CD4-positive, CD25-positive, alpha-beta regulatory T cell (primary cell): ENCODE measurements at regions not wholly inside any gene's neighbourhood (a gene's known extent, or its start where the extent isn't known, plus 50 kb on each side); places are given as distances from the start of the nearest gene placed in this dataset.

ENCODE experiments used
- ATAC-seq, 2 donors: fragments of 150-1000 bp; cut with Tn5 transposase; one replicate each; pipeline ENCODE4 v1.10.0; 2021; ENCODE audit warnings: low read depth in 2 of 2, moderate number of reproducible peaks in 2 of 2, moderate library complexity in 1 of 2
- DNase-seq, 3 donors: peaks; one replicate each; pipeline versions ENCODE4 v3.0.0 to v3.0.0-alpha.2; 2012 to 2022; ENCODE audit warnings: mixed read lengths in 1 of 3
- H3K27ac ChIP-seq: one replicate; pipeline ENCODE4 v1.7.0; 2013; ENCODE audit warnings: mild to moderate bottlenecking, low read length; ENCODE audit not compliant: insufficient read depth, poor library complexity, severe bottlenecking
- H3K27me3 ChIP-seq: one replicate; pipeline ENCODE4 v1.7.0; 2013; ENCODE audit warnings: low read length; ENCODE audit not compliant: control insufficient read depth, insufficient read depth
- H3K36me3 ChIP-seq: one replicate; pipeline ENCODE4 v1.7.0; 2013; ENCODE audit warnings: mild to moderate bottlenecking, low read length, moderate library complexity; ENCODE audit not compliant: control insufficient read depth, insufficient read depth
- H3K4me1 ChIP-seq: 2 replicates; pipeline ENCODE4 v1.7.0; 2013; ENCODE audit warnings: mild to moderate bottlenecking, low read length; ENCODE audit not compliant: insufficient read depth, control insufficient read depth, poor library complexity, severe bottlenecking
- H3K4me3 ChIP-seq: one replicate; pipeline ENCODE4 v1.7.0; 2013; ENCODE audit warnings: low read depth, mild to moderate bottlenecking, low read length, moderate library complexity
- H3K9me3 ChIP-seq, 2 experiments: 1 replicate in 1 of 2; 2 replicates in 1 of 2; pipeline ENCODE4 v1.7.0; 2013; ENCODE audit warnings: low read length in 2 of 2, mild to moderate bottlenecking in 1 of 2, moderate library complexity in 1 of 2; ENCODE audit not compliant: control insufficient read depth in 2 of 2
- H3K27ac Mint-ChIP-seq, 3 donors: one replicate each; pipeline ENCODE4 v1.8.0; 2020 to 2022; ENCODE audit warnings: mild to moderate bottlenecking in 3 of 3, mixed read lengths in 3 of 3, moderate library complexity in 2 of 3
- H3K27me3 Mint-ChIP-seq: one replicate; pipeline ENCODE4 v1.8.0; 2022; ENCODE audit warnings: mild to moderate bottlenecking, mixed read lengths
- H3K36me3 Mint-ChIP-seq: one replicate; pipeline ENCODE4 v1.8.0; 2020; ENCODE audit warnings: mixed read lengths
- H3K4me1 Mint-ChIP-seq, 4 donors: one replicate each; pipeline ENCODE4 v1.8.0; 2020 to 2022; ENCODE audit warnings: mixed read lengths in 4 of 4, mild to moderate bottlenecking in 1 of 4
- H3K4me3 Mint-ChIP-seq, 4 donors: one replicate each; pipeline ENCODE4 v1.8.0; 2020 to 2022; ENCODE audit warnings: mild to moderate bottlenecking in 4 of 4, mixed read lengths in 4 of 4, moderate library complexity in 3 of 4
- H3K9me3 Mint-ChIP-seq, 7 donors: one replicate each; pipeline ENCODE4 v1.8.0; 2020 to 2022; ENCODE audit warnings: mixed read lengths in 7 of 7, mild to moderate bottlenecking in 3 of 7, moderate library complexity in 2 of 7

DNA sequence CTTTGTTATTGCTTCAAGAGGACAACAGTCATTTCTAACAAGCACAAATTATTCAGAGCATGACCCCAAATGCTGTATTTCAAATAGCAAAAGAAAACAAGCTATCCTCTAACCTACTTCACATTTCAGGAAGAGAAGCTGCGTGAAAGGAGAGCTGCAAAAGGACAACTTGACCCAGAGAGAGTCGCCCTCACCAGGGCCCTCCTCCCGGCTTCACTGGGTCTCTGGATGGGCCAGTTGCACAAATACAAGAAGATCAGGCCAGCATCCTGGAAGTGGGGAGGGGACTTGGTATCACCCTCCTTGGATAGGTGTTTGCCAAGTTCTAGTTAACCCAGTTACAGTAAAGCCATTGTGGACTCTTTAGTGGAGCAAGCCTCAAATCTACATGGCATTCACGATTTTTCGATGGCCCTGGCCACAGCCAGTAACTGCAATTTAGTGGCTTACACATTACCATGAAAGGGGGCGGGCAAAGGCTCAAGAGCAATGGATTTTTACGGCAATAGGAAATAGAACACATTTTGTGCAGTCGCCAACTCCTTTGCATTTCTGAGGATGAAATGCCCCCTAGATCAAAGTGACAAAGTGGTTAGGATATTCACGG is 166.9 kb upstream of the DIO2 start:
- H3K27ac Mint-ChIP-seq, result no peak overlapping the region
- no peak for ATAC-seq
- no peaks in the 10 kb centered on the region for H3K27me3 Mint-ChIP-seq

DNA sequence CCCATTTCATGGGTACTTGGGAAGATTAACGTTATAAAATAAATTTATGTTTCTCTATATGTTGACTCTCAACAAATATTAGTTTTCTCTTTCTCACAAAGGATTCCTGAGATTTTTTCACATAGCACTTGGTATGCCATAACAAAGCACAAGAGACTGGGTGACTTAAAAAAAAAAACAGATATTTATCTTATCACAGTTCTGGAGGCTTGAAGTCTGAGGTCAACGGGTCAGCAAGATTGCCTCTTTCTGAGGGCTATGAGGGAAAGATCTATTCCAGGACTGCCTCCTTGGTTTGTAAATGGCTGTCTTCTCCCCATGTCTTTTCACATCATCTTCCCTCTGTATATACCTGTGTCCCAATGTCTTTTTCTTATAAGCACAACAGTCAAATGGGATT is 153.5 kb upstream of the DIO2 start:
- H3K36me3 Mint-ChIP-seq, result no peaks in the 10 kb centered on the region
- peaks cover 0 to 6% (median 1%) of the 10 kb centered on the region in 7 donors for H3K9me3 Mint-ChIP-seq
- H3K27ac ChIP-seq, result no peak overlapping the region
- H3K4me1 Mint-ChIP-seq, result no peaks in the 10 kb centered on the region
- no peak for DNase-seq
- no peaks in the 10 kb centered on the region for H3K27me3 Mint-ChIP-seq
- no peaks in the 10 kb centered on the region for H3K4me1 ChIP-seq
- H3K36me3 ChIP-seq, result no peaks in the 10 kb centered on the region
- no peak overlapping the region for H3K4me3 Mint-ChIP-seq
- no peak overlapping the region for H3K27ac Mint-ChIP-seq
- H3K4me3 ChIP-seq, result no peak overlapping the region
- ATAC-seq, result no peak
- H3K9me3 ChIP-seq, result no peaks in the 10 kb centered on the region
- no peaks in the 10 kb centered on the region for H3K27me3 ChIP-seq

More for the DNA sequence above, 166.9 kb upstream of the DIO2 start:
- Histone ChIP-seq H3K4me3 (no peak overlapping the region), H3K4me1 (no peaks in the 10 kb centered on the region), H3K36me3 (no peaks in the 10 kb centered on the region), H3K9me3 (no peaks in the 10 kb centered on the region), H3K27me3 (no peaks in the 10 kb centered on the region), H3K27ac (no peak overlapping the region)
- Mint-ChIP-seq H3K36me3 (no peaks in the 10 kb centered on the region), H3K4me3 (no peak overlapping the region), H3K9me3 (peaks cover 0 to 10% (median 2%) of the 10 kb centered on the region in 7 donors), H3K4me1 (no peaks in the 10 kb centered on the region)
- no peak for DNase-seq

DNA sequence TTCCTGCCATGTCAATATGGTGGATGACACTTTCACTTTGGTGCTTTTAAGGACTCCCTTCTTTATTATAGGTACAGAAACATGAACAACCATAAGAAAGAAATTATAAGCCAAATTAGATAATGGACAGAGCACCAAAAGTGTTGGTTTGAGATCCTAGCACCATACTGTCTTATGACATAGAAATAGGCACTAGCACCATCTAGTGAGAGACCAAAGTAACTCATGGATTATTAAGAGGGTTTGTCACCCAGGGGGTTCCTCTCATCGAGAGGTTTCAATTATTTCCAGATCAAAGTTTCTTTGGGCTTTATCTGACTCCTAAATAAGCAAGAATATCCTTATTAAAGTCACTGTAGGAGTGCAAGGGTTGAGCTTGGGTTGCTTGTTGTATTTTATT is 153.0 kb upstream of the DIO2 start:
- Mint-ChIP-seq H3K27me3 (no peaks in the 10 kb centered on the region), H3K36me3 (no peaks in the 10 kb centered on the region), H3K4me3 (no peak overlapping the region), H3K4me1 (no peaks in the 10 kb centered on the region), H3K9me3 (peaks cover 0 to 6% (median 1%) of the 10 kb centered on the region in 7 donors), H3K27ac (no peak overlapping the region)
- no peak for DNase-seq
- Histone ChIP-seq H3K4me3 (no peak overlapping the region), H3K36me3 (no peaks in the 10 kb centered on the region), H3K4me1 (no peaks in the 10 kb centered on the region), H3K27ac (no peak overlapping the region), H3K9me3 (no peaks in the 10 kb centered on the region), H3K27me3 (no peaks in the 10 kb centered on the region)
- no peak for ATAC-seq

DNA sequence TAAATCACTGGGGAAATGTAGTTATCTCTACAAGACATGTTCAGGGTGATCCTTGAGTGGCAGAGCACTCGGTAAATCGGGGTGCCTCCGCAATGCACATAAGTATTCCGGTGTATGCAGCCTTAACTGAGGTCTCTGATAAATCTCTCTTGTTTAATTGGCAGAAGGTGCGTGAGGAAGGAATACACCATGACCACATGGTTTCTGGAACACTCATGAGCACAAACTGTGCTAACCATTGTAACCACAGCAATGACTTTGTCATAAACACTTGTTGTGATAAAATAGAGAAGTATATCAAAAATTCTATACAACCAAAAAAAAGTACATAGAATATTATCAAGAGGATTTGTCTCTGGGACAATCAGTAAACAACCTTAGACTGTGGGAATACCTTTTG is 146.8 kb upstream of the DIO2 start:
- no peaks in the 10 kb centered on the region for H3K36me3 ChIP-seq
- H3K4me1 ChIP-seq, result no peaks in the 10 kb centered on the region
- no peak overlapping the region for H3K4me3 Mint-ChIP-seq
- no peaks in the 10 kb centered on the region for H3K27me3 ChIP-seq
- peaks cover 0 to 11% (median 1%) of the 10 kb centered on the region in 7 donors for H3K9me3 Mint-ChIP-seq
- H3K27me3 Mint-ChIP-seq, result no peaks in the 10 kb centered on the region
- no peak overlapping the region for H3K27ac ChIP-seq
- H3K9me3 ChIP-seq, result no peaks in the 10 kb centered on the region
- ATAC-seq, result no peak
- no peaks in the 10 kb centered on the region for H3K36me3 Mint-ChIP-seq
- H3K4me1 Mint-ChIP-seq, result no peaks in the 10 kb centered on the region
- no peak overlapping the region for H3K4me3 ChIP-seq
- no peak for DNase-seq
- H3K27ac Mint-ChIP-seq, result no peak overlapping the region

DNA sequence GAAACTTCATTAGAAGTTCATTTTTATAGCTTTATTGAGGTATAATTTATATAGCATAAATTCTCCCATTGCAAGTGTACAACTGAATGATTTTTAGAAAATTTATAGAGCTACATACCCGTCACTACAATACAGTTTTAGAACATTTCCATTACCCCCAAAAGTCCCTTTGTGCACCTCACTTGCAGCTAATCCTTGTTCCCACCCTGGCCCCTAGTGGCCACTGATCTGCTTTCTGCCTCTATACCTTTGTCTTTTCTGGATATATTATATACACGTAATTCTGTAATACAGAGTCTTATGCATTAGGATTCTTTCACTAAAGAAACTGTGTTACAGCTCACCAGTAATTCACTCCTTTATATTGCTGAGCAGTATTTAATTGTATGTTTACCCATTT is 145.1 kb upstream of the DIO2 start:
- Histone ChIP-seq H3K9me3 (no peaks in the 10 kb centered on the region), H3K27ac (no peak overlapping the region), H3K27me3 (no peaks in the 10 kb centered on the region), H3K4me1 (no peaks in the 10 kb centered on the region), H3K36me3 (no peaks in the 10 kb centered on the region), H3K4me3 (no peak overlapping the region)
- Mint-ChIP-seq H3K4me3 (no peak overlapping the region), H3K9me3 (peaks cover 0 to 11% (median 1%) of the 10 kb centered on the region in 7 donors), H3K36me3 (no peaks in the 10 kb centered on the region), H3K27ac (no peak overlapping the region), H3K4me1 (no peaks in the 10 kb centered on the region), H3K27me3 (no peaks in the 10 kb centered on the region)
- ATAC-seq, result no peak
- DNase-seq, result no peak

DNA sequence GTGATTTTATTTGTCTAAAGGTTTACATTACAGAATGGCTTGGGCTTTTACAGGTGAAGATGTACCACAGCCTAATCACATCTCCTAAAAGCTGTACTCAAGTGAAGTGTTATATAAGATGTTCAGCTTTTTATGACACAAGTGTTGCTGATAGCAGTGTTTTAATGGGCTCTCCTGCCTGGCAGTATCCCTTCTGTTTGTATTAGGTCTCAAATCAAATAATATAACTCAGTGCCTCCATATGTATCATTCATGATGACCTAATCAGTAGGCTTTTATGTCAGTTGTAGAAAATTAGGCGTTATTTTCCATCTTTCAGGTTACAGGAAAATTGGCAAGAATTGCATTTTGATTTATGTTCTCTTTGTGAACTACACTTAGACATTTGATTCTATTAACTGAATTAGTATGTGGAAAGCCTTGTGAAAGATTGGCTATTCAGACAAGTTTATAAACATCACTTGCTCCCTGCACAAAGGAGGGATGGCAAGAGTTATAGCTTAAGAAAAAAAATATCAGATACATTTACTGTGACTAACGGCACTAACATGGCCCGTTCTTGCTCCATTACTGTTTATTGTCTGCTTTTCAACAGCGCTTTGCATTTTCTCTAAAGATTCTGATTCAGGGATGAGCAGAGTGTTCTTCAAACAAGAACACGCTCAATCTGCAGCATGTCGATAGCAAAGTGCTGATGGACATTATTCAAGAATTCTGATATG is 143.7 kb upstream of the DIO2 start:
- no peaks in the 10 kb centered on the region for H3K27me3 ChIP-seq
- H3K36me3 ChIP-seq, result no peaks in the 10 kb centered on the region
- no peak overlapping the region for H3K27ac ChIP-seq
- no peaks in the 10 kb centered on the region for H3K4me1 Mint-ChIP-seq
- no peak for ATAC-seq
- no peaks in the 10 kb centered on the region for H3K27me3 Mint-ChIP-seq
- DNase-seq, result no peak
- peaks cover 0 to 9% (median under 1%) of the 10 kb centered on the region in 7 donors for H3K9me3 Mint-ChIP-seq
- no peak overlapping the region for H3K4me3 ChIP-seq
- no peak overlapping the region for H3K4me3 Mint-ChIP-seq
- no peaks in the 10 kb centered on the region for H3K36me3 Mint-ChIP-seq
- H3K4me1 ChIP-seq, result no peaks in the 10 kb centered on the region
- no peaks in the 10 kb centered on the region for H3K9me3 ChIP-seq
- no peak overlapping the region for H3K27ac Mint-ChIP-seq

DNA sequence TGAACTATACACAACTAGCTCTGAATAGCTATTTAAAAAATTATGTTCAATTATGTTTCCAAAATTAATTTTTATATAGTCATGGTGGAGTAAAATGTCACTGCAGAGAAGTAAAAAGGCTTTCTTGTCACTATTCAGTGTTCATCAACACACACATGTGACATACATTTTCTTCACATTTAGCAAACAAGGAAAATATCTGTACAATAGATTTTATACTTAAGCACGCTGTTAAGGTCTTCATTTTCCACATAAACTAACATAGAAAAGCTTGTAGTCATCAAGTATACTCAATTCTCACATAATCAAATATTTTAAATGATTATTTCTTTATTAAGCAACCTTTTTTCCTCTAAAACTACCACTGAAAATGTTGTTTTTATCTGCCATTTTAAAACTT is 141.2 kb upstream of the DIO2 start:
- H3K4me3 ChIP-seq, result no peak overlapping the region
- no peaks in the 10 kb centered on the region for H3K36me3 ChIP-seq
- H3K27me3 ChIP-seq, result no peaks in the 10 kb centered on the region
- no peaks in the 10 kb centered on the region for H3K4me1 Mint-ChIP-seq
- no peak overlapping the region for H3K27ac Mint-ChIP-seq
- DNase-seq (no peak), ATAC-seq (no peak)
- no peaks in the 10 kb centered on the region for H3K9me3 ChIP-seq
- no peak overlapping the region for H3K27ac ChIP-seq
- H3K9me3 Mint-ChIP-seq, result peaks cover 0 to 7% (median 1%) of the 10 kb centered on the region in 7 donors
- no peaks in the 10 kb centered on the region for H3K4me1 ChIP-seq
- H3K36me3 Mint-ChIP-seq, result no peaks in the 10 kb centered on the region
- H3K27me3 Mint-ChIP-seq, result no peaks in the 10 kb centered on the region
- H3K4me3 Mint-ChIP-seq, result no peak overlapping the region

DNA sequence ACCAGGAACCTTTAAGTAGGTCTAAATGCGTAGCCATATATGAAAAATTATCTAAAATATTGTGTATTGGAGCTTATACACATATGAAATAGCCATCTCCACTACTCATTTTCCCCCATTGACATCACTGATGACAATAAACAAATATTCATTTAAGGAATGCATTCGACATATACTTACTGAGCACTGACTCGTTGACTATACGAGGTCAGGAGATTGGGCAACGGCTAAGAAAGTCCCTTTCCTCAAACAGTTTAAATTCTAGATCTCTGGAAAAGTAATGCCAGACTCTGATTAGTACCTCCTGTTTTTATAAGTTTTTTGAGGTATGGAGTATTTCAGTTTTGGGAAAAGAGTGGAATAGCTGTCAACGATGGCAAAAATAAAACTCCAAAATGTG is 139.4 kb upstream of the DIO2 start:
- H3K9me3 Mint-ChIP-seq, result peaks cover 0 to 6% (median 1%) of the 10 kb centered on the region in 7 donors
- no peak overlapping the region for H3K4me3 ChIP-seq
- H3K27ac ChIP-seq, result no peak overlapping the region
- no peaks in the 10 kb centered on the region for H3K9me3 ChIP-seq
- H3K27me3 Mint-ChIP-seq, result no peaks in the 10 kb centered on the region
- no peaks in the 10 kb centered on the region for H3K4me1 Mint-ChIP-seq
- ATAC-seq (no peak), DNase-seq (no peak)
- H3K36me3 ChIP-seq, result no peaks in the 10 kb centered on the region
- H3K4me1 ChIP-seq, result no peaks in the 10 kb centered on the region
- no peaks in the 10 kb centered on the region for H3K36me3 Mint-ChIP-seq
- H3K27me3 ChIP-seq, result no peaks in the 10 kb centered on the region
- H3K4me3 Mint-ChIP-seq, result no peak overlapping the region
- no peak overlapping the region for H3K27ac Mint-ChIP-seq
